ENCODE measurements at regions not wholly inside any gene's neighbourhood (a gene's known extent, or its start where the extent isn't known, plus 50 kb on each side); places are given as distances from the start of the nearest gene placed in this dataset.

GRCh38 chr14:95442633-95443021 lies 73.8 kb downstream of the SYNE3 start (continued):
- TF ChIP-seq IKZF5 (CRISPR knock-in tag; IDR thresholded peaks at IDR 0.05), result peak; percentile 37; the same call in 1 of the 2 replicates
- TF ChIP-seq SMARCC2 (IDR thresholded peaks at IDR 0.05), result no peak
- no peak for TF ChIP-seq ZNF878 (CRISPR knock-in tag; IDR thresholded peaks at IDR 0.05)
- TF ChIP-seq YEATS2 (CRISPR knock-in tag; IDR thresholded peaks at IDR 0.05; ENCODE audit: borderline replicate concordance), result no peak
- TF ChIP-seq, protein P1, sequence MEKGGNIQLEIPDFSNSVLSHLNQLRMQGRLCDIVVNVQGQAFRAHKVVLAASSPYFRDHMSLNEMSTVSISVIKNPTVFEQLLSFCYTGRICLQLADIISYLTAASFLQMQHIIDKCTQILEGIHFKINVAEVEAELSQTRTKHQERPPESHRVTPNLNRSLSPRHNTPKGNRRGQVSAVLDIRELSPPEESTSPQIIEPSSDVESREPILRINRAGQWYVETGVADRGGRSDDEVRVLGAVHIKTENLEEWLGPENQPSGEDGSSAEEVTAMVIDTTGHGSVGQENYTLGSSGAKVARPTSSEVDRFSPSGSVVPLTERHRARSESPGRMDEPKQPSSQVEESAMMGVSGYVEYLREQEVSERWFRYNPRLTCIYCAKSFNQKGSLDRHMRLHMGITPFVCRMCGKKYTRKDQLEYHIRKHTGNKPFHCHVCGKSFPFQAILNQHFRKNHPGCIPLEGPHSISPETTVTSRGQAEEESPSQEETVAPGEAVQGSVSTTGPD (CRISPR knock-in tag; IDR thresholded peaks at IDR 0.05), result no peak
- TF ChIP-seq ZFP36L1 (CRISPR knock-in tag; IDR thresholded peaks at IDR 0.05), result no peak
- TF ChIP-seq PHB2 (IDR thresholded peaks at IDR 0.05; ENCODE audit: partially characterized antibody), result no peak
- no peak for TF ChIP-seq ZNF766 (CRISPR knock-in tag; IDR thresholded peaks at IDR 0.05; ENCODE audit: borderline replicate concordance)
- 0 out of 2 replicates have a peak, but pooled peaks have one; percentile 19 for TF ChIP-seq ZBTB38 (CRISPR knock-in tag; IDR thresholded peaks at IDR 0.05)
- TF ChIP-seq SMAD9 (CRISPR knock-in tag; IDR thresholded peaks at IDR 0.05), result no peak
- no peak for TF ChIP-seq AHDC1 (CRISPR knock-in tag; IDR thresholded peaks at IDR 0.05; ENCODE audit: borderline replicate concordance)
- TF ChIP-seq XBP1 (CRISPR knock-in tag; IDR thresholded peaks at IDR 0.05), result no peak
- no peak for TF ChIP-seq TAF1 (CRISPR knock-in tag; IDR thresholded peaks at IDR 0.05)
- TF ChIP-seq MED1 (CRISPR knock-in tag; IDR thresholded peaks at IDR 0.05), result peak; percentile 54
- no peak for TF ChIP-seq MTF2 (CRISPR knock-in tag; IDR thresholded peaks at IDR 0.05; ENCODE audit: borderline replicate concordance)
- 0 out of 2 replicates have a peak, but pooled peaks have one; percentile 54 for TF ChIP-seq SMAD3 (CRISPR knock-in tag; IDR thresholded peaks at IDR 0.05)
- TF ChIP-seq ERF (CRISPR knock-in tag; IDR thresholded peaks at IDR 0.05), result no peak
- no peak for TF ChIP-seq SRY (CRISPR knock-in tag; IDR thresholded peaks at IDR 0.05)
- TF ChIP-seq ZNF256 (CRISPR knock-in tag; conservative IDR thresholded peaks at IDR 0.05), result no peak
- TF ChIP-seq ZSCAN22 (CRISPR knock-in tag; IDR thresholded peaks at IDR 0.05), result no peak
- no peak for TF ChIP-seq ZNF44 (CRISPR knock-in tag; IDR thresholded peaks at IDR 0.05)
- TF ChIP-seq ZNF562 (CRISPR knock-in tag; IDR thresholded peaks at IDR 0.05; ENCODE audit: borderline replicate concordance), result no peak
- 0 out of 4 replicates have a peak, but pooled peaks of 1 of the 2 experiments have one; percentile 18 for TF ChIP-seq KLF16 (CRISPR knock-in tag; IDR thresholded peaks at IDR 0.05)
- TF ChIP-seq ZNF431 (CRISPR knock-in tag; IDR thresholded peaks at IDR 0.05; ENCODE audit: borderline replicate concordance, low read depth), result no peak

All from HepG2 (cell line).